GM23338 (cell line): ENCODE measurements at regions not wholly inside any gene's neighbourhood (a gene's known extent, or its start where the extent isn't known, plus 50 kb on each side); places are given as distances from the start of the nearest gene placed in this dataset.
A peak's percentile ranks its signal among the peaks of the same experiment; 100 is the strongest.

Experiments used
- ATAC-seq: fragments of 200-7000 bp; cut with Tn5 transposase; 3 replicates; pipeline ENCODE4 v1.9.1; 2020
- DNase-seq: peaks from one replicate; pipeline ENCODE4 v3.0.0-alpha.2; 2015; ENCODE audit warnings: low spot score
- H2AFZ ChIP-seq: fragments of 200-600 bp; sonication (generic); 2 replicates; pipeline ENCODE4 v1.8.0; 2016; ENCODE audit warnings: antibody characterized with exemption, mild to moderate bottlenecking, moderate library complexity
- H3F3A ChIP-seq: fragments of 200-600 bp; sonication (generic); replicated peaks from 2 replicates; pipeline ENCODE4 v1.8.0; 2017; ENCODE audit warnings: antibody characterized with exemption, mixed run types, low read depth
- H3K27ac ChIP-seq: fragments of 200-600 bp; sonication (generic); 2 replicates; pipeline ENCODE4 v1.6.1; 2016; ENCODE audit warnings: low read depth
- H3K27me3 ChIP-seq: fragments of 200-600 bp; sonication (generic); 2 replicates; pipeline ENCODE4 v1.8.0; 2016; ENCODE audit warnings: mild to moderate bottlenecking, mixed run types, moderate library complexity; ENCODE audit not compliant: insufficient read depth
- H3K36me3 ChIP-seq: fragments of 200-600 bp; sonication (generic); 2 replicates; pipeline ENCODE4 v1.8.0; 2016; ENCODE audit warnings: mild to moderate bottlenecking; ENCODE audit not compliant: insufficient read depth
- H3K4me1 ChIP-seq: fragments of 200-600 bp; sonication (generic); 2 replicates; pipeline ENCODE4 v1.8.0; 2016; ENCODE audit warnings: mild to moderate bottlenecking, moderate library complexity; ENCODE audit not compliant: insufficient read depth
- H3K4me2 ChIP-seq: fragments of 200-600 bp; sonication (generic); 2 replicates; pipeline ENCODE4 v1.7.1; 2017; ENCODE audit warnings: mixed run types
- H3K4me3 ChIP-seq: fragments of 200-600 bp; sonication (generic); 2 replicates; pipeline ENCODE4 v1.6.1; 2016; ENCODE audit warnings: mixed run types
- H3K79me2 ChIP-seq: fragments of 200-600 bp; sonication (generic); replicated peaks from 2 replicates; pipeline ENCODE4 v1.8.0; 2017; ENCODE audit warnings: mild to moderate bottlenecking; ENCODE audit not compliant: insufficient read depth
- H3K9me2 ChIP-seq: fragments of 200-600 bp; sonication (generic); 2 replicates; pipeline ENCODE4 v1.8.0; 2017; ENCODE audit not compliant: insufficient read depth
- H4K20me1 ChIP-seq: fragments of 200-600 bp; sonication (generic); replicated peaks from 2 replicates; pipeline ENCODE4 v1.8.0; 2017; ENCODE audit warnings: mild to moderate bottlenecking; ENCODE audit not compliant: insufficient read depth
- H3K27ac Mint-ChIP-seq: 2 replicates; pipeline ENCODE4 v1.8.0; 2020; ENCODE audit warnings: inconsistent platforms, mild to moderate bottlenecking, moderate library complexity, mixed read lengths
- H3K27me3 Mint-ChIP-seq: 3 replicates; pipeline ENCODE4 v1.8.0; 2022; ENCODE audit warnings: low read depth, mild to moderate bottlenecking, moderate library complexity, mixed read lengths, inconsistent platforms; ENCODE audit not compliant: insufficient read depth, poor library complexity
- H3K36me3 Mint-ChIP-seq: 3 replicates; pipeline ENCODE4 v1.8.0; 2021; ENCODE audit warnings: low read depth, mild to moderate bottlenecking, inconsistent platforms, moderate library complexity, mixed read lengths
- H3K4me1 Mint-ChIP-seq: 3 replicates; pipeline ENCODE4 v1.8.0; 2020; ENCODE audit warnings: mild to moderate bottlenecking, inconsistent platforms, mixed read lengths
- H3K4me3 Mint-ChIP-seq: 3 replicates; pipeline ENCODE4 v1.8.0; 2021; ENCODE audit warnings: moderate library complexity, mild to moderate bottlenecking, inconsistent platforms, mixed read lengths
- H3K9me3 Mint-ChIP-seq: 3 replicates; pipeline ENCODE4 v1.8.0; 2020; ENCODE audit warnings: moderate library complexity, mild to moderate bottlenecking, inconsistent platforms, mixed read lengths
- EZH2 ChIP-seq: fragments of 200-600 bp; sonication (generic); IDR thresholded peaks from one replicate; pipeline ENCODE4 v1.8.0; 2017; ENCODE audit warnings: antibody characterized with exemption, mild to moderate bottlenecking, low read depth; ENCODE audit not compliant: unreplicated experiment
- JUNB ChIP-seq: IDR thresholded peaks from one replicate; pipeline ENCODE4 v1.6.1; 2016; ENCODE audit warnings: antibody characterized with exemption; ENCODE audit not compliant: unreplicated experiment
- POLR2AphosphoS5 ChIP-seq: IDR thresholded peaks from 2 replicates; pipeline ENCODE4 v1.6.1; 2016; ENCODE audit warnings: antibody characterized with exemption, low read depth
- STAT1 ChIP-seq: IDR thresholded peaks from one replicate; pipeline ENCODE4 v1.6.1; 2016; ENCODE audit warnings: antibody characterized with exemption; ENCODE audit not compliant: unreplicated experiment
- TF ChIP-seq, protein P1 (sequence below), 2 experiments: fragments of 200-600 bp in 1 of 2; sonication (generic) in 1 of 2; conservative IDR thresholded peaks; 2 replicates each; pipeline versions ENCODE4 v1.5.1 to v1.6.1; 2016 to 2017; ENCODE audit warnings: antibody characterized with exemption in 2 of 2, low read depth in 2 of 2, mild to moderate bottlenecking in 2 of 2, moderate library complexity in 1 of 2
- TF ChIP-seq, protein P2 (sequence below): IDR thresholded peaks from one replicate; pipeline ENCODE4 v1.6.1; 2018; ENCODE audit warnings: antibody characterized with exemption; ENCODE audit not compliant: unreplicated experiment

DNA sequence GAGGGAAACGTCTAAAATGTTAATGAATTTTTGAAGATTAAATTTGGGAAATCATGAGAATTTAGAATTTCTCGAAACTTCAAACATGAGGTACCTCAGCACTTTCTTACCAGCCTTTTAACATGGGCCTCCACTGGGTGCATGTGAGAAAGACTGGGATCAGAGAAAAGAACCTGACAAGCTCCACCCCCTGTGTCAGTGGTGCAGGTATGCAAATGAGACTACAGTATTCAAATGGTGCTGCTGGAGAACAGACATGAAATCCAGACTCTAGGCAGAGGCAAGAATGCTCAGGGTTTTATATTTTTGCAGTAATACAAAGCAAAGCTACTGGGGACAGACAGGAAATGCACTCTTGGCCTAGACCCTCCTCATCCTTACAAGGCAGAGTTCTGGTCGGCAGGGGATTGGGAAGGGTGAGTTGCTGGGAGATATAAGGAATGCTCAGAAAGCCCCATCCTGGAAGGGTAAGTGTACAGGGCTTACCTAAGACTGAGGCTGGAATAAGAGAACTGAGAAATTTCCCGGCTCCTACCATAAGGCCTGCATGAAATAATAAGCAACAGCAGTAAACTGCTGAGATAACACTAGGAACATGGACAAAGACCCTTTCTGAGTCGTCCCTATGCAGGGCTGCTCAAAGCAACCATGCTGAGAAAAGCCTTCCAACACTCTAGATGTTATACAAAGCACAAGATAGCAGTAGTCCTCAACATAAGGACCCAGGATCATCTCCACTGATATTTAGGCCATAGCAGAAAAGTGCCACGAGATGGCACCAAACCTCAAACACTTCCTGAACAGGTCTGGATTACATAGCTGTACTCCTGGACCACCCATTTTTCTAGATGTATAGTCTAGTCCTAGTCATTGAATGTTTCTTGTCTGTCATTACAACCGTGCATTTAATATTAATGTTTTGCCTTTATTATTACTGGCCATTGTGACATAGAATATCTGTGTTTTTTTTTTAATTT lies 260.8 kb downstream of the RASSF9 start:
- Mint-ChIP-seq H3K4me1 (peaks cover 7% of the 10 kb centered on the region), H3K27me3 (no peaks in the 10 kb centered on the region), H3K4me3 (no peak overlapping the region), H3K36me3 (no peaks in the 10 kb centered on the region), H3K9me3 (no peaks in the 10 kb centered on the region), H3K27ac (no peak overlapping the region; the same call in none of the 2 replicates)
- H3K4me3 ChIP-seq: no peak overlapping the region
- H2AFZ ChIP-seq: peak overlapping the region; percentile 70; the same call in 1 of the 2 replicates
- no peak for TF ChIP-seq EZH2
- TF ChIP-seq, protein P1, sequence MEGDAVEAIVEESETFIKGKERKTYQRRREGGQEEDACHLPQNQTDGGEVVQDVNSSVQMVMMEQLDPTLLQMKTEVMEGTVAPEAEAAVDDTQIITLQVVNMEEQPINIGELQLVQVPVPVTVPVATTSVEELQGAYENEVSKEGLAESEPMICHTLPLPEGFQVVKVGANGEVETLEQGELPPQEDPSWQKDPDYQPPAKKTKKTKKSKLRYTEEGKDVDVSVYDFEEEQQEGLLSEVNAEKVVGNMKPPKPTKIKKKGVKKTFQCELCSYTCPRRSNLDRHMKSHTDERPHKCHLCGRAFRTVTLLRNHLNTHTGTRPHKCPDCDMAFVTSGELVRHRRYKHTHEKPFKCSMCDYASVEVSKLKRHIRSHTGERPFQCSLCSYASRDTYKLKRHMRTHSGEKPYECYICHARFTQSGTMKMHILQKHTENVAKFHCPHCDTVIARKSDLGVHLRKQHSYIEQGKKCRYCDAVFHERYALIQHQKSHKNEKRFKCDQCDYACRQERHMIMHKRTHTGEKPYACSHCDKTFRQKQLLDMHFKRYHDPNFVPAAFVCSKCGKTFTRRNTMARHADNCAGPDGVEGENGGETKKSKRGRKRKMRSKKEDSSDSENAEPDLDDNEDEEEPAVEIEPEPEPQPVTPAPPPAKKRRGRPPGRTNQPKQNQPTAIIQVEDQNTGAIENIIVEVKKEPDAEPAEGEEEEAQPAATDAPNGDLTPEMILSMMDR (conservative IDR thresholded peaks at IDR 0.05; ENCODE audit: low read depth in 2 of 2): peak; percentile 75 to 88
- H3K27ac ChIP-seq: no peak overlapping the region; the same call in 1 of the 2 replicates
- H4K20me1 ChIP-seq: no peaks in the 10 kb centered on the region
- no peaks in the 10 kb centered on the region for H3K9me2 ChIP-seq
- H3K4me1 ChIP-seq: peaks cover 10% of the 10 kb centered on the region; the same call in 1 of the 2 replicates
- H3K79me2 ChIP-seq: no peaks in the 10 kb centered on the region
- H3K27me3 ChIP-seq: no peaks in the 10 kb centered on the region
- no peak overlapping the region for H3K4me2 ChIP-seq
- H3F3A ChIP-seq: no peaks in the 10 kb centered on the region
- no peaks in the 10 kb centered on the region for H3K36me3 ChIP-seq
- DNase-seq (peak; percentile 71), ATAC-seq (peak; percentile 97)

DNA sequence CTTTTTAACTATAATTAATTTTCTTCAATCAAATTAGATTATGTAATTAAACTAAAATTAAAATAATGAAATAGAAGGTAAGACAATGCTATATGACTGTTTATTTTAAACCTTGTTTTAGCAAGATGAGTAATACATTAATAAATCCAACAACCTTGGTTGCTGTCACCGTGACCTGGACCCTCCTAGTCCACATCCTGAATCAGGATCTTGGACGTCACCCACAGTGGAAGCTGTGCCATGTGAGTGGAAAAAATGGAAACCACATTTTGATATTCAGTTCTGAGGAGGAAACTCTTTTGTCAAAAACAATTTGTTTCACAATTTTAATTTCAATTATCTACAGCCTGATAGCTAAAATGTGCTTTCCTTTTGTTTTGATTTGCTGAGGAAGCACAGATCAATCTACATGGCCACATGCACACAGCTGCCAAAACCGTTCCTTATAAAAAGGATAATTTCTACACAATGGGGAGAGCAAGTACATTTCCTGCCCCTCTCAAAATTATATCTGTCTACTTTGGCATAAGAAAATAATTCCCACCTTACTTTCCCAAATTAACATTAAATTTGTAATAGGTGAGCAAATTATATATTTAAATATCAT lies 255.5 kb downstream of the RASSF9 start:
- H3K4me2 ChIP-seq: no peak overlapping the region
- H3K4me3 Mint-ChIP-seq: no peak overlapping the region
- no peaks in the 10 kb centered on the region for H3K4me1 ChIP-seq
- H3K36me3 ChIP-seq: no peaks in the 10 kb centered on the region
- DNase-seq (no peak), ATAC-seq (no peak)
- H3K4me3 ChIP-seq: no peak overlapping the region
- no peaks in the 10 kb centered on the region for H3F3A ChIP-seq
- no peaks in the 10 kb centered on the region for H3K9me2 ChIP-seq
- H3K27me3 Mint-ChIP-seq: no peaks in the 10 kb centered on the region
- no peaks in the 10 kb centered on the region for H4K20me1 ChIP-seq
- H3K79me2 ChIP-seq: no peaks in the 10 kb centered on the region
- H3K27ac ChIP-seq: no peak overlapping the region
- TF ChIP-seq EZH2: no peak
- TF ChIP-seq POLR2AphosphoS5: no peak
- H3K36me3 Mint-ChIP-seq: no peaks in the 10 kb centered on the region
- H3K4me1 Mint-ChIP-seq: peaks cover under 1% of the 10 kb centered on the region; the same call in 1 of the 3 replicates
- no peak overlapping the region for H2AFZ ChIP-seq
- H3K27ac Mint-ChIP-seq: no peak overlapping the region
- H3K27me3 ChIP-seq: no peaks in the 10 kb centered on the region
- no peaks in the 10 kb centered on the region for H3K9me3 Mint-ChIP-seq

DNA sequence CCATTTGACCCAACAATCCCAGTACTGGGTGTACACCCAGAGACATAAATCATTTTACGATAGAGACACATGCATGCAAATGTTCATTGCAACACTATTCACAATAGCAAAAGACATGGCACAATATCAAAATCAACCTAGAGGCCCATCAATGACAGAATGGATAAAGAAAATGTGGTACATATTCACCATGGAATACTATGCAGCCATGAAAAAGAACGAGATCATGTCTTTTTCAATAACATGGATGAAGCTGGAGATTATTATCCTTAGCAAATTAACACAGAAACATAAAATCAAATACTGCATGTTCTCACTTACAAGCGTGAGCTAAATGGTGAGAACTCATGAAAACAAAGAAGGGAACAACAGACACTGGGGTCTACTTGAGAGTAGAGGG lies 249.1 kb downstream of the RASSF9 start:
- no peak overlapping the region for H3K27ac Mint-ChIP-seq
- Histone ChIP-seq H3K27me3 (no peaks in the 10 kb centered on the region), H3K79me2 (no peaks in the 10 kb centered on the region), H3K4me1 (peaks cover 17% of the 10 kb centered on the region; the same call in 1 of the 2 replicates), H3K27ac (no peak overlapping the region), H3F3A (no peaks in the 10 kb centered on the region), H3K9me2 (no peaks in the 10 kb centered on the region), H3K36me3 (no peaks in the 10 kb centered on the region), H3K4me3 (no peak overlapping the region), H3K4me2 (no peak overlapping the region), H4K20me1 (no peaks in the 10 kb centered on the region), H2AFZ (no peak overlapping the region)
- ATAC-seq (no peak), DNase-seq (no peak)
- H3K9me3 Mint-ChIP-seq: peaks cover 2% of the 10 kb centered on the region; the same call in 1 of the 3 replicates
- no peaks in the 10 kb centered on the region for H3K27me3 Mint-ChIP-seq
- H3K4me3 Mint-ChIP-seq: no peak overlapping the region
- peaks cover 13% of the 10 kb centered on the region for H3K4me1 Mint-ChIP-seq
- no peaks in the 10 kb centered on the region; the same call in 1 of the 3 replicates for H3K36me3 Mint-ChIP-seq
- TF ChIP-seq JUNB (no peak), STAT1 (no peak)
- TF ChIP-seq, protein P2, sequence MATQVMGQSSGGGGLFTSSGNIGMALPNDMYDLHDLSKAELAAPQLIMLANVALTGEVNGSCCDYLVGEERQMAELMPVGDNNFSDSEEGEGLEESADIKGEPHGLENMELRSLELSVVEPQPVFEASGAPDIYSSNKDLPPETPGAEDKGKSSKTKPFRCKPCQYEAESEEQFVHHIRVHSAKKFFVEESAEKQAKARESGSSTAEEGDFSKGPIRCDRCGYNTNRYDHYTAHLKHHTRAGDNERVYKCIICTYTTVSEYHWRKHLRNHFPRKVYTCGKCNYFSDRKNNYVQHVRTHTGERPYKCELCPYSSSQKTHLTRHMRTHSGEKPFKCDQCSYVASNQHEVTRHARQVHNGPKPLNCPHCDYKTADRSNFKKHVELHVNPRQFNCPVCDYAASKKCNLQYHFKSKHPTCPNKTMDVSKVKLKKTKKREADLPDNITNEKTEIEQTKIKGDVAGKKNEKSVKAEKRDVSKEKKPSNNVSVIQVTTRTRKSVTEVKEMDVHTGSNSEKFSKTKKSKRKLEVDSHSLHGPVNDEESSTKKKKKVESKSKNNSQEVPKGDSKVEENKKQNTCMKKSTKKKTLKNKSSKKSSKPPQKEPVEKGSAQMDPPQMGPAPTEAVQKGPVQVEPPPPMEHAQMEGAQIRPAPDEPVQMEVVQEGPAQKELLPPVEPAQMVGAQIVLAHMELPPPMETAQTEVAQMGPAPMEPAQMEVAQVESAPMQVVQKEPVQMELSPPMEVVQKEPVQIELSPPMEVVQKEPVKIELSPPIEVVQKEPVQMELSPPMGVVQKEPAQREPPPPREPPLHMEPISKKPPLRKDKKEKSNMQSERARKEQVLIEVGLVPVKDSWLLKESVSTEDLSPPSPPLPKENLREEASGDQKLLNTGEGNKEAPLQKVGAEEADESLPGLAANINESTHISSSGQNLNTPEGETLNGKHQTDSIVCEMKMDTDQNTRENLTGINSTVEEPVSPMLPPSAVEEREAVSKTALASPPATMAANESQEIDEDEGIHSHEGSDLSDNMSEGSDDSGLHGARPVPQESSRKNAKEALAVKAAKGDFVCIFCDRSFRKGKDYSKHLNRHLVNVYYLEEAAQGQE: no peak
